GM19463 (cell line): ENCODE measurements at regions not wholly inside any gene's neighbourhood (a gene's known extent, or its start where the extent isn't known, plus 50 kb on each side); places are given as distances from the start of the nearest gene placed in this dataset.
"Not testable (repeated sequence)": the region's sequence is repeated elsewhere in the genome, so short reads cannot be mapped to it uniquely, and the experiment has no call there.

Experiments
- ATAC-seq: cut with Tn5 transposase; IDR thresholded peaks from one replicate; pipeline ENCODE4 v1.9.1; 2021; ENCODE audit warnings: mild to moderate bottlenecking, moderate library complexity; ENCODE audit not compliant: unreplicated experiment

DNA sequence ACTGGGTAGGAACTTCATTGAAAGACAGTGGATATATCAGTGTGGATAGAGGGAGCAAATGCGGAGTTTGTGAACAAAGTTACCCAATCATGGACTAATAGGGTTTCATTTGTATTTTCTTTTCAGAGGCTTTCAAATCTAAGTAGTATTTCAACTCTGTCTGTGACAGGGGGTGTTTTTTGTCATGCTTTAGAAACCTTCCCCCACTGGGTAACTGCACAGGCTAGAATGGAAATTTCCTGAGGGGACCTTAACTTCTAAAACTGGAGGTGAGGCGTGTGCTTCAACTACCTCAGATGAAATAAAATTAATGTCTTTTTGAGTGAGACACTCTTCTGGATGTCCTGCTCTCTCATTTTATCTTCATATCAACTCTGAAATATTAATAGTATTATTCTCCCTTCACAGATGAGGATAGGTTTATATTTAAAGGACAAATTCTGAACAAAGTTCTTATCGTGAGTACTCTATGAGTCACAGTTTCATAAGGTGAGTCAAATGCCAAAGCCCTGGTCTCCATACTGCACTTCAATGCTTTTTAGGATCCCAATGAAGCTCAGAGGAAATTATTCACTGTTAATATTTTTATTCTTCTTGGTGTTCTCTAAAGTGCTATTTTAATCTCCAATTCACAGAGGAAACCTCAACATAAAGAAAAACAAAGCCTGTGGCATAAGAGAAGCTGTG is 770.6 kb downstream of the CCSER2 start:
- no peak for ATAC-seq

DNA sequence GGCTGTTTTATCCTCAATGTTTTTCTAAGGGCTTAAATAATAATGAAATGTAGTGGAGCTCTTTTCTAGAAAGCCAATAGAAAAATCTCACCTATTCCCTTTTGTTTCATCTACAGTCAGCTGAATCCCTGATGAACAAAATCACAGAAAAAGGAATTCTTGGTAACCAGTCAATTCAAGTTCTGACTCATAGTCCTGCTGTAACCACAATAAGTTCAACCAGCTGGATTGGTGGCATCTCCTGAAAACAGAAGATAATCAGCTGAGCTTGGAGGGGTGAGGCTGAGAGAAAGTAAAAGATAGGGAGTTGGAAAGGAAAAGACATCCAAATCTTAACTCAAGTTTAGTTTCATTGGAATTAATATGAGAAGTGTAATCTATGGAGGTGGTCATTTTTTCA is 772.1 kb downstream of the CCSER2 start:
- no peak for ATAC-seq

DNA sequence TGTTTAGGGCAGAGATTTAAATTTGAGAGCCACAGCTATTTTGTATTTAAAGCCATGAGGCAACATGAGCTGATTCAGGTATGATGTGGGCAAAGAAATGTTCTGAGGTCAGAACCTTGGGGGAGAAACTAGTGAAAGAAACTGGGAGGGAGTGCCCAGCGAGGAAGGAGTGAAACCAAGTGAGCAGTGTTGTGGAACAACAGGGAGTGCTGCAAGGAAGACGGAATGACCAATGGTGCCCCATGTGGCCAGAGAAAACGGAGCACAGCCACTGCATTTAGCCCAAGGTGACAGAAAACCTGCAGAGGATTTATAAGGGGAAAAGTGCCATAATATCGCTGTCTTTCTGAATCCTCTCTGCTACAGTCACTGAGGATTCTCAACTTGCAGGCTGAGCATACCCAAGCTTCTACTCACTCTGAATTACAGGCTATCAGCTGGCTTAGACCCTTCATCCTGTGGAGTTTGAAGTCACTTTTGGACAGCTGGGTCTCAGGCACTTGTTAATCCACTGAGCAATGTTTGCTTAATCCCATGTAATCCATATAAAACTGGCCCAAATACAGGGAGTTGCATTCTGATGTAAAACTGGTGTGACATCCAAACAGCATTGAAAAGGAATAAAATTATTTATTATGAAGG is 777.3 kb downstream of the CCSER2 start:
- no peak for ATAC-seq

DNA sequence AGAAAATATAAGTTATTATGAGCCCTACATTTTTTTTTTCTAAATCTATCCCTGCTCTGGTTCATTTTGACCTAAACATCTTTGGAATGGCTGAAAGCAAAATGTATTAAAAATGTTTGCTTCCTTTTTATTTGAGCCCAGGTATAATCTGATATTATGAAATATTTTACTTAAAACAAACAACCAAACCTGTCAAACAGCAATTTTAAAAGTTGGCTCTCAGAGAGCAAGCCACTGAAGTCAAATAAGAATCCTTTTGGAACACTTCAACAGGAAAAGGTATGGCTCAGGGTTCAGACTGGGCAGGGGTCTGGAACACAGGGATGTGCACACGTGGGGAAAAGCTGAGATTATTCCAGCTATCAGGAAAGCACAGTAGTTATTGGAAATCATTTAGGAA is 782.9 kb downstream of the CCSER2 start:
- ATAC-seq = no peak

DNA sequence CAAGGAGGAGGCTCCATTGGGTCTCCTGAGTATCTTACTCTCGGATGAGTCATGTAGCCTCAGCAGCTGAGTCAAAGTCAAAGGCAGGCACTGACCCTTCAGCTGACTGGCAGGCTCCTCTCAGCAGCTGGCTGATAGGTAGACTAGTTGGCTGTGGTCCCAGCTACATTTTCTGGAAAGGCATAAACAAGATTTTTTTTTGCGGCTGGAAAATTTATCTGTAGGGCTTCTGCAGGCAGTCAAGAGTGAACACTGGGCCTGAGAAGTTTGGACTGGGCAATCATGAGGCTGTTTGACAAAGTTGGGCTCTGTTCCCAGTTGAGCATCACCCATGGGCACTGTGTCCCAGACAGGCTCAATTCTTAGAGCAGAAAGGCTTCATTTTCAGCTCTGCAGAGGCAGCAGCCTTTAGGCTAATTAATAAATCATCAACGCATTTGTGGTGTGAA is 796.2 kb downstream of the CCSER2 start:
- ATAC-seq = no peak

DNA sequence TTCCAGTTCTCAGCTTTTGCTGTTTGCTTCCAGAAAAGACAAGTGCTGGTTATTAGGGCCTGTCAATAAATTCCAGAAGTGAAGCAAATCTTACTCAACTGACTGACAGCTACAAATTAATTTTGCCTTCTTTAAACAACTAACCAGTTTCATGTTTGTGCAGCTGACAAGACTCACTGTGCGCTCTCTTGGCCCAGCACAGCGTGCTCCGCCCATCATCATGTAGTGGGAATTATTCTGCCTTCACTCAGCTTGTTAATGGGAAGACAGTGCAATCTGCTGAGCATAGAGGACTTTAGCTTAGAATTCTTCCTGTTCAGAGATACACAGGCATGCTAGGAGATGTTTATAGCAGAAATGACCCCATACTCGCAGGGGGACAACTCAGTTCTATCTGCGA is 808.9 kb downstream of the CCSER2 start:
- ATAC-seq = no peak

DNA sequence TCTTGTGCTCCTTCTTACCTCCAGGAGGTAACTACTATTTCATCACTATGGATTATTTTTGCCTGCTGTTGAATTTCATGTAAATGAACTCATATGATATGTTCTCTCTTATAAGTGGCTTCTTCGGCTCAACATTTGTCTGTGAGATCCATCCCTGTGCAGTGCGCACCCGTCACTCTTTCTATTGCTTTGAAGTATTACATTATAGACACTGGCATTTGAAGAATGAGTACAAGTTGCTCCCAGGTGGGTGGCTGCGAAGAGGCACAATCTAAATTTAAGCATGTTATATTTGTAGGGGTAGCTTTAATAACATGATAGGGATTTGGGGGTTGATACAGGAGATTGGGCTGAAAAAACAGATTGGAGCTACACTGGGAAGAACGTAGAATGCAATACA is 809.7 kb downstream of the CCSER2 start:
- ATAC-seq = no peak

DNA sequence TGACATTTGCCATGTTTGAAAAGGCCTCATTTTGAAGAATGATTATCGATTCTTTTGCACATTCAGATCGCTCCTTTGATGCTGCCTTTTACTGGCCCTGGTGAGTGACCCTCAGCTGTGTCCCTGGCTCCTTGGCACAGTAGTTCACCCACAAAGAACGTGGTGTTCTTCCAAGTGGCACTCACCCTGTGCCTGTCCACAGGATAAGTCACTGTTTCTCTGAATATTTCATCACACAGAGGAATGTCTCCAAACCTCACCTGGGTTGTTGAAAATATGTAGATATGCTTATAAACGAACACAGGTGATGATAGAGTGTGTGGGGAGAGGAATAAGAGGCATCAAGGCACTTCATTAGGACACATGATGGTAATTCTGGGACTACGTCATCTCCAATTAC is 810.7 kb downstream of the CCSER2 start:
- no peak for ATAC-seq

DNA sequence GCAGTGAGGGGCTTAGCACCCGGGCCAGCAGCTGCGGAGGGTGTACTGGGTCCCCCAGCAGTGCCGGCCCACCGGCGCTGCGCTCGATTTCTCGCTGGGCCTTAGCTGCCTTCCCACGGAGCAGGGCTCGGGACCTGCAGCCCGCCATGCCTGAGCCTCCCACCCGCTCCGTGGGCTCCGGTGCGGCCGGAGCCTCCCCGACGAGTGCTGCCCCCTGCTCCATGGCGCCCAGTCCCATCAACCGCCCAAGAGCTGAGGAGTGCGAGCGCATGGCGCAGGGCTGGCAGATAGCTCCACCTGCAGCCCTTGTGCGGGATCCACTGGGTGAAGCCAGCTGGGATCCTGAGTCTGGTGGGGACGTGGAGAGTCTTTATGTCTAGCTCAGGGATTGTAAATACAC is 813.1 kb downstream of the CCSER2 start:
- ATAC-seq = not testable (repeated sequence)

DNA sequence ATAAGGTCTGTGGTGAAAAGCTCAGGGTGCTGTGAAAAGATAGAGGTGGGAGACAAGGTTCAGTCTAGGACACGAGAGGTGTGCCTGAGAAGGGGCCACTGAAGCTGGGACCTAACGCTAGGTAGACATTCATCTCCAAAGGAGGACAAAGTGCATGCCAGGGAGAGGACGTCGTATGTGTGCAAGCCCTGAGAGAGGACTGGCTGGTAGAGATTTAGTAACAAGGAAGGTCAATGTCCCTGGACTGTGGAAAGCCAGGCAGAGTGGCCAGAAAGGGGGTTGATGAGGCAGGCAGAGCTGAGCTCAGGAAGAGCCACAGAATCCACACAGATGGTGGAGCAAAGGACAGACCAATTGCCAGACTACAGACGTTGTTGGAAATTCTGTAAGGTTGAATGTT is 817.6 kb downstream of the CCSER2 start:
- ATAC-seq = no peak

DNA sequence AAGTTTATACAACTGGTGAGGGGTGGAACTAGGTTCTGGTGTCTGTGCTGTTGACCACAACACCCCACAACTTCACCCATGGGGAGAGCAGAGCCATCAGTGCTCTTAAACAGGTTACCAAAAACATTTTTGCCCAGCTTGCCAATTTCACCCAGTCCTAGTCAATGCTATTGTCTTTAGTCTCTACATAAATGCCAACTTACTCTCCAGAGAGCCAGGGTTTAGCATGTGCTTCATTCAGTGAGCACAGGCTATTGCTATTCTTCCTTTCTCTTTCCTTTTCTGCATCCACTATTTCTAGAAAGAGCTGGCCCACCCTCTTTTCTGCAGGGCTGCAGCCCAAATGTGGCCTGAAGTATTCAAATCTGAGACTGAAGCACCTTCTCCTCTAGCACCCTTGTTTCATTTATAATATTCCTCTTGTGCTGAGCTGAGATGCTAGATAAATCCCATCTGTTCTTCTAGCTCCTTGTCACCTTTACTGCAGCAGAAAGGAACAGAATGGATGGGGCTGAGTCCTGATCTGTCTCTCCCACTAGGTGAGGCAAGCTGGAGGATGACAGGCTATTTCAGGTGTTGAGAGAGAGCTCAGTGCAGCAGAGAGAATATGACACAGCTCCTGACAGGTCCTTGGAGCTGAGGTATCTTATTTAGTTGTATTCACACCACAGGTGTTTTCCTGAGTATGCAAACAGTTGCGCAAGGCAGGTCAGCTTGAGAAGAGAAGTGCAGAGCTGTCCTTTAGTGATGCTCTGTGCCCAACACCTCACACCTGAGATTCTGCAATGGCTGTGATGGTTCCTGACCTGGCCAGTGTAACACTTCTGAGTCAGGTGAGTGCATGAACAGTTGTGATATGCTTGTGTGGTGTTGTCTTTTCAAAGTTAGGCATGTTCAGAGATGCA is 819.2 kb downstream of the CCSER2 start:
- ATAC-seq = no peak

DNA sequence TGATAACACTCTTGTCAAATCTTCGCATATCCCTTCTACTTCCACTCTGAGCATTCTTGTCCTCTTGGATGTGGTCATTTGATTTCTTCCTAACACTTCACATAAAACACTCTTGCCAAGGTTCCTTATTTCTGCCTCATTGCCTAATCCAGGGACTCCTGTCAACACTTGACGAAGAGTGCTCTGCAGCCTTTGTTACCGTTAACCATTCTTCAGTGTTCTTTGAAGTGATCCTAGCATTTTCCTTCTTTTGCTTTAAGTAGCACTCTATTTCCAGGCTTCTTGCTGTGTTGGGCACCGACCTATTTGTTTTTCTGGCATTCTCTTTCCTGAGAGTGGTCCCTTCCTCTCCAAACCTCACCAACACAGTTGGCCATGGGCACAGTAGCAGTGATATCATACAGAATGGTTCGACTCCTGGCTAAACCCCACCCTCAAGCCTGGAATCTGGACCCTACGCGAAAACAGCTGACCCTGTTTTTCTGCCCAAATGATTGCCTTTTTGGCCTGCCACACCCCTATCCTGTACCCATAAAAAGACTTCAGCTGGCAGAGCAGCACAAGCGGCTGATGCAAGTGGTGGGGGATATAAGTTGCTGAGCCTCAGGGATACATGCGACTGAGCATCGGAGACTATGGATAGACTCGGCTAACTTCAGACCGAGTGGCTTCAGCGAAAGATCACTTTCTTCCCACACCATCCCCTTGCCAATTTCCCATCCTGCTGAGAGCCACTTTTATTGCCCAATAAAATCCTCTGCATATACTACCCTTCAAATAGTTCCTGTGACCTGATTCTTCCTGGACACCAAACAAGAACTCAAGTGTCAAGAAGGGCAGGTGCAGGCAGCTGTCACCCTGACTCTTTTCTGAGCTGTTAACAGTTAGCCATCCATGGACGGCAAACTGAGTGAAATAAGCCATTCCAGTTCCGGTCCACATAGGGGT is 820.6 kb downstream of the CCSER2 start:
- ATAC-seq = no peak

DNA sequence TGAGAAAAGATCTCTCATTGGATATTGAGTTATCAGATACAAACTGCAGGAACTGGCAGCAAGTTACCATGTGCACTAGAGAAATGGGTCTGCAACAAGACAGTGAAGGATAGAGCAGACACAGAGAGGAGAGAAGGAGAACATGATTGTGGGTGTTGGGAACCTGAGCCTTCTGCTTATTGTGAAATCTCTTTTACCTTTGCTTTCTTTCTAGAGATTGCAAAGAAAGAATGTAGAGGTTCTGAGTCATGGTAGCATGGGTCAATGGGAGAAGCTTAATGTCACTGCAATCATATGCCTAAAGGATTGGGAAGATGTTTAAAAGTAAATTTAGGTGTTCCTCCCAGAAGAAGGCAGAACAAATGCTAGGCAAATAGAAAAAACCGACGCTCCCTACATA is 821.4 kb downstream of the CCSER2 start:
- no peak for ATAC-seq

DNA sequence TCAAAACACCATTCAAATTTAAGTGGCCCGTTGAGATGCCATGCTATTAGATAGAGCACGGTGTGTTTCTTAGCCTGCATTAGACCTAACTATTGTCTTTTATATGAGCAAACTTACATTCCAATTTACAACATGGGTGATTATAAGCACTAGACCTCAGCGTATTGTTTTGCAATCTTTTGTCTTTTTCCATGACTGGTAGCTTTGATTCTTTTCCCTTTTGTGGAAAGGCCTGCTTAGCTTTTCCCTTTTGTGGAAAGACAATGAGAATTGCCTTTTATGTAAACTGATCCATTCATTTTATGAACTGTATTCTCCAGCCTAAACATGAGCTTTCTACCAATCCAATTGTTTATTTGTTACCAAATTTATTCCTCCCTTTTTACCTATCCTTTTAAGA is 823.1 kb downstream of the CCSER2 start:
- ATAC-seq = no peak

DNA sequence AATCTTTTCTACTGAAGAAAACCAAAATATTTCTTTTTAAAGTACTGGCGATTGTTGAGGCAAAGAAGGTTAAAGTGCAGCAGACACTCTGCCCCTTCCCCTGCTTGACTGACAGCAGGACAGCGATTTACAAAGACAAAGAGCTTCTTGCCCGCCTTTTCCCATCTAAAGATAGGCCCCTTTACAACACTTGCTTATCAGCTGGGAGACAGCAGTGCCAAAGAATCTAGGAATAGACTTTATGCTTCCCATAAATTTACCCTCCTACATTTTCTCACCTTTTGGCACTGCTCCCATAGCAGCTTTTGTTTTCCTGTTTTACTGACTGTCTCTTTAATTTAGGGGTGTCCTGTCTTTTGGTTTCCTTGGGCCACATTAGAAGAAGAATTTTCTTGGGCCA is 824.1 kb downstream of the CCSER2 start:
- no peak for ATAC-seq

DNA sequence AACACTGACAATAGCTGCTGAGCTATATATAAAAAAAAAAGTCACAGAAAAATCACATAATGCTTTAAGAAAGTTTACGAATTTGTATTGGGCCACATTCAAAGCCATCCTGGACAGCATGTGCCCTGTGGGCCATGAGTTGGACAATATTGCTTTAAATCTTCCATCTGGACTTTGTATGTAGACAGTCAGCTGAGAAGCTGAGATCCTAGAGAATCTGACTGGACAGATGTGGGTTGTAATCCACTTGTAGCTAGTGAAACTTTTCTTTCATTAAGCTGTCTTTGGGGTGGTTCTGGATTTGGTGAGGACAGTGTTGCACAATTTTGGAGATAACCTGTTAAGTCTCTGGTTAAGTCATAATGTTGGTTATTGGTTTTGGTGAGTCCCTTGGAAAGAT is 824.5 kb downstream of the CCSER2 start:
- no peak for ATAC-seq

DNA sequence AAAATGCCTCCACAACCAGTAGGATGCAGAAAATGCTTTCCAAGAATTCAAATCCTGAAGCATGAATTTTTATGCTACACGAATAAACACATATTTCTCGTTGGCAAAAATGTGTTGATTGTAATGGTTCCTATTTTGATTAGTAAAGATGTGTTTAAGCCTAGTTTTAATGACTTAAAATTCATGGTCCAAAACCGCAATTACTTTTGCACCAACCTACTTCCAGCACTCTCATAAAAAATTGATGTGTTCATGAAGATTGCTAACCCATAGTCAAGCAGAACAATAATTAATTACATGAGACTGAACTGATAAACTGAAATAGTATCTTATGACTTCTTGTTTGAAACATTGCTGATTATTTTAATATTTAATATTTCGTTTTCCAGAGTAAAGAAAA is 828.8 kb downstream of the CCSER2 start:
- ATAC-seq = no peak

DNA sequence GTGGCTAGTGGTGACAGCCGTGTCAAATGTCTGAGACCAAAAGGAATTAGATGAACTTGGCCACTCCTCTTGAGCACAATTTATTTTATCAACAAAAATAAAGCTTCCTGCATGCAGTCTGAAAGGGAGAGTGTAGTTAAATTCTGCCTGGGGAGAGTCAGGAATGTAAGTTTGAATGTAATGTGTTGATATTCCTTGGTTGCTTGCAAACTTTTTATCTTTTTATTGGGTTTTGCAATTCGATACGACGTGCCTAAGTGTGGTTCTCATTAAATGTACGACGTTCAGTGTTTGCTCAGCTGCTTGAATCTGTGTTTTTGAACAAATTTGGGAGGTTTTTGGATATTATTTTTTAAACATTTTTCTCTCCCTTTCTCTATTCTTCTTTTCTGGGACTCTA is 839.9 kb downstream of the CCSER2 start:
- ATAC-seq = no peak

DNA sequence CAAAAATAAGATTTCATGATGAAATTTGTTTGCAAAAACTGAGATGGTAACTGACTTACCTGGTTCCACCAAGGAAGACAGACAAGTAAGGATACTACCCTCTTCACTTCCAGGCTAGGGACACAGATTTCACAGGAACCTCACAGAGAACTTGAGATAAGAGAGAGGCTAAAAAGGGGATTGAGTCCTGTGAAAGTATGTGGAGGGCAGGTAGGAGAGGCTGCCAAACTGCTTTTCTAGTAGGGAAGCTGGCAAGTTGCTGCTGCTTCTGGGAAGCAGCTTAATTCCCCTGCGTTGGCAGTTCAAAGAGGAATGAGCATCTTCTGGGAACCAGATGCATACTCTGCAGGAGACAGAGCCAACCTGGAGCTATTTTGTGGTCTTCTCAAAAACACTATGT is 841.6 kb downstream of the CCSER2 start:
- ATAC-seq = no peak

DNA sequence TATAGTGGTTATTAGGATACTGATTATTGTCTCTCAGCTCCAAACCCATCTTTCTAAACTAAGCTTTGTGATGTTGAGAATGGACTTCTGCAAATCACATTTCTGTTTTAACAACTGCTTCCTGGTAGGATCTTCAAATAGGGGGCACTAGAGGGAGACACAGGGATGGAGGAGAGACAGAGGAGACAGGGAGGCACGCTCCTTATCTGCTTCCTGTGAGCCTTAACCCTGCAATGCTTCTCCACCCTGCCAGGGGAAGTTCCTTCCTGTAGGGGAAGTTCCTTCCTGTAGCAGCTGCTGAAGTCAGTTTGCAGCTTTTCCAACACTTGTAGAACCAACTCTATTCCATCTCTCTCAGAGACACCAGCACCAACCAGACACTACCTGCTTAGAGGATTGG is 847.2 kb downstream of the CCSER2 start:
- no peak for ATAC-seq

DNA sequence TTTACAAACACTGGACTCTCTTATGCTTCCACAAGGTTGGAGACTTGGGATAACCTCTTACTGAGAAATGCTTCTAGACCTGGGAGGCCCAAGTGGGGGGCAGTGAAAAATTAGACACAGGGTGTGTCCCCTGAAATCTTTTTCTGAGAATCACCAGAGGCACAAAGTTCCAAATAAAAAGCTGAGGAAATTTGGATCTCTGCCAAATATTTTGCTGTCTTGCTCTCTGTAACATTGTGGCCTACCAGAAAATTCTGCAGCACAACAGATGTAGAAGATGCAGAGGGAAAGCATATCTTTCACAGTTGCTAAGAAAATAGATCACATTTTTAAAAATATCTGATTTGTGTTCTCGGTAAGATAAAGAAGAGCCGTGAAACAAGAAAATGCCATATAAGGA is 849.4 kb downstream of the CCSER2 start:
- ATAC-seq = no peak
